H9 (cell line): ENCODE measurements at regions not wholly inside any gene's neighbourhood (a gene's known extent, or its start where the extent isn't known, plus 50 kb on each side); places are given as distances from the start of the nearest gene placed in this dataset.

Experiments
- DNase-seq: peaks from one replicate; pipeline ENCODE4 v3.0.0-alpha.2; 2017
- H2AFZ ChIP-seq: one replicate; pipeline ENCODE4 v1.6.1; 2013; ENCODE audit warnings: mild to moderate bottlenecking, low read length, control low read depth, moderate library complexity
- H2AK5ac ChIP-seq: 2 replicates; pipeline ENCODE4 v1.6.1; 2013; ENCODE audit warnings: low read length, control low read depth, mixed read lengths; ENCODE audit not compliant: insufficient read length
- H2BK120ac ChIP-seq: one replicate; pipeline ENCODE4 v1.6.1; 2013; ENCODE audit warnings: low read depth, mild to moderate bottlenecking, low read length, control low read depth, inconsistent platforms; ENCODE audit not compliant: poor library complexity, severe bottlenecking
- H2BK12ac ChIP-seq: 2 replicates; pipeline ENCODE4 v1.6.1; 2013; ENCODE audit warnings: low read length, control low read depth, mixed read lengths, low read depth; ENCODE audit not compliant: insufficient read length
- H2BK15ac ChIP-seq: 2 replicates; pipeline ENCODE4 v1.6.1; 2013; ENCODE audit warnings: low read depth, low read length, control low read depth
- H2BK20ac ChIP-seq: one replicate; pipeline ENCODE4 v1.6.1; 2013; ENCODE audit warnings: low read depth, mild to moderate bottlenecking, low read length, control low read depth, inconsistent platforms; ENCODE audit not compliant: poor library complexity, severe bottlenecking
- H2BK5ac ChIP-seq: 2 replicates; pipeline ENCODE4 v1.6.1; 2013; ENCODE audit warnings: low read length, control low read depth, mixed read lengths; ENCODE audit not compliant: insufficient read length
- H3K14ac ChIP-seq: 2 replicates; pipeline ENCODE4 v1.6.1; 2013; ENCODE audit warnings: low read length, control low read depth; ENCODE audit not compliant: insufficient read depth
- H3K18ac ChIP-seq: 2 replicates; pipeline ENCODE4 v1.6.1; 2013; ENCODE audit warnings: low read depth, mild to moderate bottlenecking, mixed read lengths, low read length, control low read depth; ENCODE audit not compliant: insufficient read length
- H3K23ac ChIP-seq: 2 replicates; pipeline ENCODE4 v1.6.1; 2013; ENCODE audit warnings: low read length, control low read depth, mixed read lengths, low read depth; ENCODE audit not compliant: insufficient read length
- H3K23me2 ChIP-seq: 2 replicates; pipeline ENCODE4 v1.6.1; 2013; ENCODE audit warnings: low read depth, mild to moderate bottlenecking, mixed read lengths, low read length, control low read depth; ENCODE audit not compliant: insufficient read length, poor library complexity, severe bottlenecking
- H3K27ac ChIP-seq: 2 replicates; pipeline ENCODE4 v1.5.1; 2013; ENCODE audit warnings: low read length, control low read depth, mixed read lengths, low read depth; ENCODE audit not compliant: insufficient read length
- H3K27me3 ChIP-seq: 2 replicates; pipeline ENCODE4 v1.6.1; 2013; ENCODE audit warnings: low read length, control low read depth, inconsistent platforms; ENCODE audit not compliant: insufficient read depth
- H3K4ac ChIP-seq: 2 replicates; pipeline ENCODE4 v1.6.1; 2013; ENCODE audit warnings: low read depth, mild to moderate bottlenecking, control low read depth, inconsistent platforms, low read length, moderate library complexity
- H3K4me1 ChIP-seq: 2 replicates; pipeline ENCODE4 v1.6.1; 2013; ENCODE audit warnings: low read length, control low read depth, inconsistent platforms; ENCODE audit not compliant: insufficient read depth
- H3K4me2 ChIP-seq: 2 replicates; pipeline ENCODE4 v1.6.1; 2013; ENCODE audit warnings: low read length, control low read depth, mixed read lengths; ENCODE audit not compliant: insufficient read length, insufficient read depth
- H3K56ac ChIP-seq: 2 replicates; pipeline ENCODE4 v1.6.1; 2013; ENCODE audit warnings: low read depth, mild to moderate bottlenecking, mixed read lengths, low read length, control low read depth; ENCODE audit not compliant: insufficient read length
- H3K79me1 ChIP-seq: 2 replicates; pipeline ENCODE4 v1.6.1; 2013; ENCODE audit warnings: low read depth, mild to moderate bottlenecking, moderate library complexity, low read length, control low read depth, inconsistent platforms; ENCODE audit not compliant: insufficient read depth, poor library complexity, severe bottlenecking
- H3K79me2 ChIP-seq: 2 replicates; pipeline ENCODE4 v1.6.1; 2013; ENCODE audit warnings: low read length, control low read depth, inconsistent platforms; ENCODE audit not compliant: insufficient read depth
- H3K9ac ChIP-seq: 2 replicates; pipeline ENCODE4 v1.6.1; 2013; ENCODE audit warnings: low read length, control low read depth, mixed read lengths; ENCODE audit not compliant: insufficient read length; ENCODE audit errors: extremely low read depth
- H3K9me3 ChIP-seq: one replicate; pipeline ENCODE4 v1.6.1; 2013; ENCODE audit warnings: low read depth, low read length, inconsistent platforms; ENCODE audit not compliant: control insufficient read depth
- H3T11ph ChIP-seq: one replicate; pipeline ENCODE4 v1.6.1; 2013; ENCODE audit warnings: mild to moderate bottlenecking, low read length, control low read depth, inconsistent platforms
- H4K20me1 ChIP-seq: one replicate; pipeline ENCODE4 v1.6.1; 2013; ENCODE audit not compliant: control insufficient read depth, insufficient read length, insufficient read depth
- H4K5ac ChIP-seq: 2 replicates; pipeline ENCODE4 v1.6.1; 2013; ENCODE audit warnings: low read depth, mild to moderate bottlenecking, mixed read lengths, low read length, control low read depth; ENCODE audit not compliant: insufficient read length
- H4K8ac ChIP-seq: replicated peaks from 2 replicates; pipeline ENCODE4 v1.6.1; 2013; ENCODE audit warnings: low read length, control low read depth, mixed read lengths, low read depth; ENCODE audit not compliant: insufficient read length
- H4K91ac ChIP-seq: 2 replicates; pipeline ENCODE4 v1.6.1; 2013; ENCODE audit warnings: low read depth, mild to moderate bottlenecking, moderate library complexity, mixed read lengths, low read length, control low read depth; ENCODE audit not compliant: insufficient read length
- H3K27ac Mint-ChIP-seq, 3 experiments: 2 replicates in 2 of 3; 3 replicates in 1 of 3; pipeline ENCODE4 v1.8.0; 2020 to 2021; ENCODE audit warnings: mixed read lengths in 3 of 3, mild to moderate bottlenecking in 1 of 3, moderate library complexity in 1 of 3
- H3K27me3 Mint-ChIP-seq: 2 replicates; pipeline ENCODE4 v1.8.0; 2021; ENCODE audit warnings: low read depth, mild to moderate bottlenecking, moderate library complexity, mixed read lengths
- H3K36me3 Mint-ChIP-seq, 3 experiments: 2 replicates in 2 of 3; 3 replicates in 1 of 3; pipeline ENCODE4 v1.8.0; 2020 to 2021; ENCODE audit warnings: low read depth in 3 of 3, mixed read lengths in 3 of 3; ENCODE audit not compliant: insufficient read depth in 1 of 3
- H3K4me1 Mint-ChIP-seq, 2 experiments: 2 replicates each; pipeline ENCODE4 v1.8.0; 2020; ENCODE audit warnings: mixed read lengths in 2 of 2
- H3K4me3 Mint-ChIP-seq, 2 experiments: 2 replicates in 1 of 2; 3 replicates in 1 of 2; pipeline ENCODE4 v1.8.0; 2020 to 2021; ENCODE audit warnings: mild to moderate bottlenecking in 2 of 2, mixed read lengths in 2 of 2, moderate library complexity in 1 of 2
- H3K9me3 Mint-ChIP-seq, 2 experiments: 2 replicates in 1 of 2; 3 replicates in 1 of 2; pipeline ENCODE4 v1.8.0; 2020; ENCODE audit warnings: mild to moderate bottlenecking in 2 of 2, mixed read lengths in 2 of 2, moderate library complexity in 1 of 2
- WGBS: extraction: QIAGEN DNeasy Blood & Tissue Kit; methylation state at CpG from one replicate; pipeline ENCODE4 v1.1.7; 2013; ENCODE audit warnings: missing lambda C conversion rate, low lambda C conversion rate, mixed read lengths; ENCODE audit not compliant: insufficient read length; ENCODE audit errors: extremely low coverage; 5-methylcytosine and 5-hydroxymethylcytosine counted together
- TF ChIP-seq, protein P1 (sequence below): fragments of 200-600 bp; sonication (generic); conservative IDR thresholded peaks from 3 replicates; pipeline ENCODE4 v1.8.0; 2021; ENCODE audit warnings: antibody characterized with exemption, mild to moderate bottlenecking

DNA sequence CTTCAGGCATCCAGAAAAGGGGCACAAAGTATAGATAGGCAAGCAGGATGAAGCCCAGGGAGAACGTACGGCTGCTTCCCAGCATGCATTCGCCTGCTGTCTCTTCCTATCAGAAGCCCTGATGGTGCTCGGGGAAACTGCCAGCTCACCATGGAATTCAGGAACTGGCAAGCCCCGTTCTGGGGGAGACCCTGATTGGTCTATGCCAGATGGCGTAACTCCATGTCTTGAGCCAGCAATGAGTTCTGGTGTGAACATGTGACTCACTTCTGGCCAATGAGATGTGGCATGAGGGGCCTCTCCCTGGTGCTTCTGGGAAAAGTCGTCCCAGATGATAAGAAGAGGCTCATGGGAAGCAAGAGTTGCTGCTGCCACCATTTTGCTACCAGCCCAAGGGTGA lies 270.8 kb downstream of the BCL11B start:
- H2AK5ac ChIP-seq, result no peak overlapping the region
- H3K79me2 ChIP-seq, result no peaks in the 10 kb centered on the region
- no peak overlapping the region for H3K14ac ChIP-seq
- Mint-ChIP-seq H3K4me1 (peaks cover 14 to 17% of the 10 kb centered on the region in 2 experiments), H3K27me3 (peaks cover 11% of the 10 kb centered on the region), H3K4me3 (no peak overlapping the region), H3K36me3 (no peaks in the 10 kb centered on the region), H3K27ac (peak overlapping the region in 1 of 3 experiments; percentile 40; a peak in 1 of 7 replicates), H3K9me3 (no peaks in the 10 kb centered on the region)
- no peak overlapping the region for H2BK20ac ChIP-seq
- H4K5ac ChIP-seq, result no peak overlapping the region
- no peaks in the 10 kb centered on the region for H3K23me2 ChIP-seq
- H3K79me1 ChIP-seq, result no peaks in the 10 kb centered on the region
- H2BK12ac ChIP-seq, result no peak overlapping the region
- no peak overlapping the region for H3K56ac ChIP-seq
- no peak overlapping the region for H3T11ph ChIP-seq
- no CpG with 5 or more reads among the region's 7 CpGs for WGBS
- H2BK120ac ChIP-seq, result no peak overlapping the region
- H3K9ac ChIP-seq, result no peak overlapping the region
- H3K4me1 ChIP-seq, result no peaks in the 10 kb centered on the region
- no peak overlapping the region for H4K91ac ChIP-seq
- H4K8ac ChIP-seq, result no peak overlapping the region
- H4K20me1 ChIP-seq, result no peaks in the 10 kb centered on the region
- no peak overlapping the region for H3K4me2 ChIP-seq
- TF ChIP-seq, protein P1, sequence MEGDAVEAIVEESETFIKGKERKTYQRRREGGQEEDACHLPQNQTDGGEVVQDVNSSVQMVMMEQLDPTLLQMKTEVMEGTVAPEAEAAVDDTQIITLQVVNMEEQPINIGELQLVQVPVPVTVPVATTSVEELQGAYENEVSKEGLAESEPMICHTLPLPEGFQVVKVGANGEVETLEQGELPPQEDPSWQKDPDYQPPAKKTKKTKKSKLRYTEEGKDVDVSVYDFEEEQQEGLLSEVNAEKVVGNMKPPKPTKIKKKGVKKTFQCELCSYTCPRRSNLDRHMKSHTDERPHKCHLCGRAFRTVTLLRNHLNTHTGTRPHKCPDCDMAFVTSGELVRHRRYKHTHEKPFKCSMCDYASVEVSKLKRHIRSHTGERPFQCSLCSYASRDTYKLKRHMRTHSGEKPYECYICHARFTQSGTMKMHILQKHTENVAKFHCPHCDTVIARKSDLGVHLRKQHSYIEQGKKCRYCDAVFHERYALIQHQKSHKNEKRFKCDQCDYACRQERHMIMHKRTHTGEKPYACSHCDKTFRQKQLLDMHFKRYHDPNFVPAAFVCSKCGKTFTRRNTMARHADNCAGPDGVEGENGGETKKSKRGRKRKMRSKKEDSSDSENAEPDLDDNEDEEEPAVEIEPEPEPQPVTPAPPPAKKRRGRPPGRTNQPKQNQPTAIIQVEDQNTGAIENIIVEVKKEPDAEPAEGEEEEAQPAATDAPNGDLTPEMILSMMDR, result no peak
- no peak overlapping the region for H3K23ac ChIP-seq
- no peaks in the 10 kb centered on the region for H3K27me3 ChIP-seq
- H3K27ac ChIP-seq, result no peak overlapping the region
- H2AFZ ChIP-seq, result no peak overlapping the region
- H2BK5ac ChIP-seq, result no peak overlapping the region
- no peak for DNase-seq
- no peak overlapping the region for H3K18ac ChIP-seq
- no peaks in the 10 kb centered on the region for H3K9me3 ChIP-seq
- H2BK15ac ChIP-seq, result no peak overlapping the region
- no peak overlapping the region for H3K4ac ChIP-seq
